ENCODE measurements at regions not wholly inside any gene's neighbourhood (a gene's known extent, or its start where the extent isn't known, plus 50 kb on each side); places are given as distances from the start of the nearest gene placed in this dataset.

GRCh38 chr4:181745933-181746625 lies 497.1 kb upstream of the TENM3 start:
- Histone ChIP-seq H3K36me3 (no peaks in the 10 kb centered on the region), H3K4me3 (ENCODE audit: low read depth, low read length) (no peak overlapping the region), H3K9me3 (no peaks in the 10 kb centered on the region), H3K27me3 (no peaks in the 10 kb centered on the region), H3K4me1 (peaks cover 8% of the 10 kb centered on the region)
- no peak for TF ChIP-seq CTCF (IDR thresholded peaks at IDR 0.05; ENCODE audit: low read depth, low read length)
- peak; percentile 14 for DNase-seq

DNA sequence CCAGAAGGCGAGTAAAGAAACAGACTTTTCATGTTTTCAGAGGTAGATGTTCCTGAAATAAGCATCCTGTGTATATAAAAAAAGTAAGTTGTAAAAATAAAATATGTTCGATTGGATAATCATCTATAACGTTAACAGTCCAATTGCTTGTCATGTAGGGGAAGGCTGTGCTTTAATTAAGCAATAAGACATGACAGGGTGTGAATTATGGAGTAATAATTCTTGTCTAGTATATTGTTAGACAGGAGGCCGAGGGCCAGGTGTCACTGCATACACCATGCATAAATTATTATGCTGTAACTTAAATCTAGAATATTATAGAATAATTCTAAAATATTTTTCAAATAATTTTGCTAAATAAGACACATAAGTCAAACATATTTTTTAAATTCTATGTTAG lies 494.6 kb upstream of the TENM3 start:
- no peak for TF ChIP-seq CTCF (IDR thresholded peaks at IDR 0.05; ENCODE audit: low read depth, low read length)
- Histone ChIP-seq H3K36me3 (no peaks in the 10 kb centered on the region), H3K27me3 (no peaks in the 10 kb centered on the region), H3K9me3 (no peaks in the 10 kb centered on the region), H3K4me1 (peaks cover 11% of the 10 kb centered on the region), H3K4me3 (ENCODE audit: low read depth, low read length) (no peak overlapping the region)
- no peak for DNase-seq

DNA sequence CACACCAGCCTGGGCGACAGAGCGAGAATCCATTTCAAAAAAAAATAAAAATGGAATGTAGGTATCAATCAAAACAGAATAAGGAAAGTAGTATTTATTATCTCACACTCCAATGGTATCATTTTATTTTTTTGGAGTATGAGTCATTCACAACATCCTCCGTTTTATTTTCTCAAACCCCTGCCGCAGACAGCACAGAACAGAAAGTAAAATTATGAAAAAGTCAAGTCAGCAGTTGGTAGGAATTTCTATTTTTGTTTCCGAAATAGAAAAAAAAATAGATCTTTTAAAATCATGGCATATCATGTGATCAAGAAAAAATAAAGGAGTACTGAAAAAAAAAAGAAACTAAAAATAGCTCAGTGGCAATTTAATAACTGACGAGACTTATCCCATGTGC lies 490.7 kb upstream of the TENM3 start:
- no peak for TF ChIP-seq CTCF (IDR thresholded peaks at IDR 0.05; ENCODE audit: low read depth, low read length)
- no peaks in the 10 kb centered on the region for H3K27me3 ChIP-seq
- no peak overlapping the region for H3K4me3 ChIP-seq (ENCODE audit: low read depth, low read length)
- no peak for DNase-seq
- no peaks in the 10 kb centered on the region for H3K36me3 ChIP-seq
- no peaks in the 10 kb centered on the region for H3K9me3 ChIP-seq
- H3K4me1 ChIP-seq, result 0 out of 2 replicates have a peak, but pooled peaks cover 3% of the 10 kb centered on the region

DNA sequence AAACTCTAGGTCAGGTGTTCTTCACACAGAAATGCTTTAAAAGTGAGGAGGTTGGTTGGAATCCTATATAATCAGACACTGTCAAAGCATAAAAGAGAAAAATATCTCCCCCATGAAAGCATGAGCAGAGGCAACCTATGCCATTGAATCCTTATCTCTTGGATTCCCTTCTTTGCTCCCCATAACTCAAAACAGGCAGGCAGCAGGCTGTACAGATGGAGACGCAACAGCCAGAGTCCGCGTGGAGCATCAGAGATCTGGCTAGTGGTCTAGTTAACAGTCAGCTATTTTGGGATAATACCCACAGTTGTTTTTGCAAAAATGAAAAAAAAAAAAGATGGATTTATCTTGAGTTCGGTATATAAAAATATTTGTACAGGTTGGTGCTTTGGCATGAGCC lies 490.0 kb upstream of the TENM3 start:
- H3K27me3 ChIP-seq, result no peaks in the 10 kb centered on the region
- H3K9me3 ChIP-seq, result no peaks in the 10 kb centered on the region
- H3K4me1 ChIP-seq, result 0 out of 2 replicates have a peak, but pooled peaks cover 3% of the 10 kb centered on the region
- DNase-seq, result peak; percentile 45
- no peak for TF ChIP-seq CTCF (IDR thresholded peaks at IDR 0.05; ENCODE audit: low read depth, low read length)
- H3K36me3 ChIP-seq, result no peaks in the 10 kb centered on the region
- no peak overlapping the region for H3K4me3 ChIP-seq (ENCODE audit: low read depth, low read length)

- TF ChIP-seq CTCF (IDR thresholded peaks at IDR 0.05; ENCODE audit: low read depth, low read length), result no peak
- Histone ChIP-seq H3K4me3 (ENCODE audit: low read depth, low read length) (no peak overlapping the region), H3K9me3 (no peaks in the 10 kb centered on the region), H3K4me1 (0 out of 2 replicates have a peak, but pooled peaks cover 3% of the 10 kb centered on the region), H3K36me3 (no peaks in the 10 kb centered on the region), H3K27me3 (no peaks in the 10 kb centered on the region)
- no peak for DNase-seq
These were observed 487.4 kb upstream of the TENM3 start for GRCh38 chr4:181755846-181756245.

- no peak for TF ChIP-seq CTCF (IDR thresholded peaks at IDR 0.05; ENCODE audit: low read depth, low read length)
- no peak overlapping the region for H3K4me3 ChIP-seq (ENCODE audit: low read depth, low read length)
- no peak for DNase-seq
- no peaks in the 10 kb centered on the region for H3K9me3 ChIP-seq
- no peaks in the 10 kb centered on the region for H3K36me3 ChIP-seq
- 0 out of 2 replicates have a peak, but pooled peaks cover 3% of the 10 kb centered on the region for H3K4me1 ChIP-seq
- no peaks in the 10 kb centered on the region for H3K27me3 ChIP-seq
These were observed 486.6 kb upstream of the TENM3 start for GRCh38 chr4:181756451-181757095.
